C1 segment of cervical spinal cord (tissue), 14 donors: ENCODE measurements at regions not wholly inside any gene's neighbourhood (a gene's known extent, or its start where the extent isn't known, plus 50 kb on each side); places are given as distances from the start of the nearest gene placed in this dataset.

ENCODE experiments used
- DNase-seq, 14 donors: peaks; one replicate each; lab custom pipeline; 2025; lab: John Stamatoyannopoulos, UW

- no peak for DNase-seq
Measured at GRCh38 chr2:150554046-150554445, 66.6 kb upstream of the RND3 start.

GRCh38 chr2:150552041-150552820 is 64.8 kb upstream of the RND3 start:
- DNase-seq, result no peak

GRCh38 chr2:150549381-150549780 is 61.9 kb upstream of the RND3 start:
- DNase-seq, result no peak

- no peak for DNase-seq
Measured at GRCh38 chr2:150548527-150548926, 61.1 kb upstream of the RND3 start.

GRCh38 chr2:150545916-150546315 is 58.4 kb upstream of the RND3 start:
- no peak for DNase-seq

- no peak for DNase-seq
Measured at GRCh38 chr2:150544731-150545130, 57.3 kb upstream of the RND3 start.

GRCh38 chr2:150542692-150543091 is 55.2 kb upstream of the RND3 start:
- DNase-seq, result no peak

- no peak for DNase-seq
Measured at GRCh38 chr2:150542172-150542571, 54.7 kb upstream of the RND3 start.

- no peak for DNase-seq
Measured at GRCh38 chr2:150538651-150539201, 51.3 kb upstream of the RND3 start.
